Activated T-helper 9 cell treated with anti-CD3 and anti-CD28 coated beads, Interleukin-2, amount 50 U/mL, for 16 hours (primary cell): ENCODE measurements at regions not wholly inside any gene's neighbourhood (a gene's known extent, or its start where the extent isn't known, plus 50 kb on each side); places are given as distances from the start of the nearest gene placed in this dataset.

ENCODE experiments used
- DNase-seq: peaks from one replicate; pipeline ENCODE4 v3.0.0-alpha.2; 2020; ENCODE audit warnings: low read depth

DNA sequence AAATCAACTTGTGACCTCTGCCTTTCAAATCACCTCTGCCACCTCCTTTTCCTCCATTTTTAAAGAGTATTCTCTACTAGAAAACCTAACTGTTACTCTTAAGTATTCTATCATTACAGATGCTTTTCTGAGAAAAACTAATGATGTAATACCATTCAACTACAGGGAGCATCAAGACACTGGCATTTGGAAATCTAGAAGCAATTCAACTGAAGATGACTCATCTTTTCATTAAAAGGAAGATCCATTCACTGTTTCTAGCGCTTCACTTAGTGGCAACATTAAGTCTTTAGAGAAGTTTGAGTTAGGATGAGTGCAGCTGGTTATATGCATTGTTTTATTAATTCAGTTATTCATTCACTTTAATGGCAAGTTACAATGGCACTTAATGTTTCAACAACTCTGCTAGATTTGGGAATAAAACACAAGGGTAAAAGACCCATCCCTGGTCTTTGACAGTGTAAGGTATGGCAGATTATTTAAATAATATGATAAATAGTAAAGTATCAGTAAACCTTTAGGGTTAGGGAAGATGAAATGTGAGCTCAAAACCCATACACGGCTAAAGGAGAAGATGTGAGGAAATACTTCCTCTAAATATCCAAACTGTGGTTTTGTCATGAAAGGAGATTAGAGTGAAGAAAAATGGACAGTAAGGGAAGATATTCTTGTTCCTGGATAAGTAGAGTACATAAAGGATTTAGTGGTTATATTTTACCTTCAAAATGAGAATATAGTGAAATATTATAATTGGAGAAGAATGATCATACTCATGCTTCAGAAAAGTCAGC, 61.7 kb downstream of the KCNJ2 start:
- no peak for DNase-seq

DNA sequence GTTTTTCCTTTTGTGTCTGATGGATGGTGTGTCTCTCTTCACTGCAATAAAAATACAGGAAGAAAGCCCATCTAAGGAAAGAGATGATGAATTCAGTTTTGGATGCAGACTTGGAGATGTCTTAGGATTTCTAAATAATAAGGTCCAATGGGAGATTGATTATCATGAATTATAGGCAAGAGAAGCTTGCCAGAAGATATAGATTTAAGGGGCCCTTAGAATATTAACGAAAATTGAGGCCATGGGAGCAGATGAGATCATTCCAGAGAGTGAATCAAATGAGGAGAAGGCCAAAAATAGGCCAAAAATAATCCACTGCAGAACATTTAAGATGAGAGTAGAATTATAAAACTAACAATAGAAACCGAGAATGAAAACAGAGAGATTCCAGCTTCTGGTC, 63.1 kb downstream of the KCNJ2 start:
- DNase-seq = no peak

DNA sequence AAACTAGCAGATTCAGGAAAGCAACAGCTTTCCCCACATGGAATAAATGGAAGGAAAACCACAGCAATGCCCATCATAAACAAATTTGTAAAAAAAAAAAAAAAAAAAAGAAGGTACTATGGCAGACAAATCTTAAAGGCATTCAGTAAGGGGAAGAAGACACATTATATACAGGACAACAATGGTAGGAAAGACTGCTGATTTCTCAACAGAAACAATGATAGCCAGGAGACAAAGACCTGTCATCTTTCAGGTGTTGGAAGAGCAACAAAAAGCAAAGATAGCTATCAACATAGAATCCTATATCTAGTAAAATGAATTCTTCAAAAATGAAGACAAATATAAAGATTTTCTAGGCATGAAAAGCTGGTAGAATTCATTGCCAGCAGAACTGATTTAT, 65.9 kb downstream of the KCNJ2 start:
- no peak for DNase-seq

DNA sequence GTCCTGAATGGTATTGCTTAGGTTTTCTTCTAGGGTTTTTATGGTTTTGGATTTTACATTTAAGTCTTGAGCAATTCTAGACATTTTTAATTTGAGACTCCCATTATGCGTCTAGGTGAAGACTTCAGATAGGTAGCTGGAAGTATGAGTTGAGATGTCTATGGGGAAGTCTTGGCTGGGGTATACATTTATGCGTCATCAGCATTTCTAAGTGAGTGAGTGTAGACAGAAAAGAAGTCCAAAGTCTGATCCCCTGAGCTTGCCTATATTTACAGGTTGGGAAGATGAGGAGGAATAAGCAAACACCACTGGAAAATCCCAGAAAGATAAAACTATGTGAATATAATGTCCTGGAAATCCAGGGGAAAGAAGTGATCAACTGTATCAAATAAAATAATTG, 68.9 kb downstream of the KCNJ2 start:
- DNase-seq = no peak

DNA sequence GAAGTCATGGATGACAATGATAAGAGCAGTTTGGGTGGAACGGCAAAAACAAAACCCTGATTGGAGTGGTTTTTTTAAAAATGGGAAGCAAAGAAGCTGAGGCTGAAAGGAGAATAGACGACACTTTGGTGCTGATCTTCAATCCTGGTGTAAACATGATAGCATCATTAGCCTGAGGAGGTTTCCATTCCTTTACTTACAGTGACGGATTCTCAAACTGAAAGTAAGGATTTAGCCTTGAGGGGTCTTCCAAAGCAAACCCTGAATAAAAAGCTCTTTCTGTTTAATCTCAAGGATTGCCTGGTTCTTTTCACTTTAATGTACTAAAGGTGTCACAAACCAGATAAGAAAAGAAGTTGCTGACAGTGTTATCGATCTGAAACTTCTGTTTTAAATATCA, 69.3 kb downstream of the KCNJ2 start:
- no peak for DNase-seq

DNA sequence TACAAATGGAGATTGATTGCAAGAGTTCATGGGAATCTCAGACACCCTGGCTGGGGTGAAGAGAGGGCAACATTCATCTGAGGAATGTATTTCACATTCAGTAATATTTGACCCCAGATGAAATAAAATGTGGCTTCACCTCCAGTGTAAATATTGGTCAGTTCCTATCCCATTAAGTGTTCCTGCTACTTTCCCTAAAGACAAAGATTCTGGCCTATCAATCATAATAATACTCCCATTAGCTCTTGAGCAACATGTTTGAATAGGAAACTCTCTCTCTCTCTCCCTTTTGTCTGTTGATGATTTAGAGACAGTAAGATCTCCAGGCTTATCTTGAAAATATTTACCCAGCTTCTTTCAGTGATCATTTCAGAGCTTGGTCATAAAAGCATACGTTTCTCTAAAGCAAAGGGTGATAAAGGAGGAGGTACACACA, 70.1 kb downstream of the KCNJ2 start:
- DNase-seq = no peak

DNA sequence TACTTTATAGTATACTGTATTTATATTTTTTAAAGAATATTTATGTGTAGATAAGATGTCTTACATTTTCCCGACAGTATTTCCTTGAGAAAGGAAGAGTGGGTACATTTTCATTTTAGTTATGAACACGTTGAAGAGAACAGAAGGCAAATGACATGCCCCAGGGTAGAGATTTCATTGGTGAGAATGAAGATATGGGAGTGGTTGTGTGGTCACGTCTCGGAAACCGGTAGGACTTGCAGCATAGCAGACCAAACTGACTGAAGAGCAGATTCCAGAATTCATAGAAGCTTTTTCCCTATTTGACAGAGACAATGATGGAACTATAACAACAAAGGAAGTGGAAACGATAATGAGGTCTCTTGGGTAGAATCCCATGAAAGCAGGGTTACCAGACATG, 71.7 kb downstream of the KCNJ2 start:
- no peak for DNase-seq

DNA sequence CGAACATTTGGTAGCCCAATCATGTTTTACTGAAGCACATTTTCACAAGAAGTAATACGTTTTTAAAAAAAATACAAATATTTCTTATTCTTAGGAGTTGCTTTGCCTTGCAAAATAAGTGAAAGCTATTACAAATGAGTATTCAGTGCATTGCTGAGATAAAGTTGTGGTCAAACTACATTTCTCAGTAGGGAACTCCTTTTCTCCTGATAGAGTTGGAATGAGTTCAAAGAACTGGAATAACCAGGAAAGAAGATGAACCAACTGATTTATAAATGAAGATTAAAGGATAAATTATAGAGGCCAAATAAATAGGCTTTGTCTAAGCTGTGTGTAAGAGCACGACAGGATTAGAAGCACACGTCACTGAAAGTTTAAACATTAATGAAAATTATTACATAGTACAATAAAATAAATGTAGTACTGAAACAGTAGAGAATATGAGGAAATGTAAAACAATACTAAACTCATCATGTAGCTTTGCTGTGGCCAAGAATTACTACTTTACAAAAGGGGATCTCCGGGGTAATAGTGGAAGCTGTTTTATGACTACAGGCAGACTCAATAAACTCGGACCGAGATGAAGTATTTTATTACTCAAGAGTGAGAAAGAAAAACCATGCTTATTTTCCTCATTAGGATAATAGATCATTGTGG, 73.6 kb downstream of the KCNJ2 start:
- DNase-seq = no peak

DNA sequence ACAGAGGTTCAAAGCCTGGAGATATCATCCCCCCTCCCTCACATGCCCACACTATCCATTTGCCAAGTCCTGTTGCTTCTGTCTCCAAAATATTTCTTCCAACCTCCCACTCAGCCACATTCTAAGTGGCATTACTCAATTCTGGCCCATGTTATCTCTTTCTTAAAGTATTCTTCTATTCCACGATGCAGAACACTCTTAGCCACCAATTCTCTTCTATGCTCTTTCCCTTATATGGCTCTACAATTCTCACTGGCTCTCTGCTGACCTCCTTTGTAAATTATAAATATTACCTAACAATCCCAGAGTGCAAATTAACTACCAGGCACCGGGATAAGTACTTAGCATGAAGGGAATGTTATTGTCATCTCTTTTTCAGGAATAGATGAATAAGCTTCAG, 82.4 kb downstream of the KCNJ2 start:
- DNase-seq = no peak

DNA sequence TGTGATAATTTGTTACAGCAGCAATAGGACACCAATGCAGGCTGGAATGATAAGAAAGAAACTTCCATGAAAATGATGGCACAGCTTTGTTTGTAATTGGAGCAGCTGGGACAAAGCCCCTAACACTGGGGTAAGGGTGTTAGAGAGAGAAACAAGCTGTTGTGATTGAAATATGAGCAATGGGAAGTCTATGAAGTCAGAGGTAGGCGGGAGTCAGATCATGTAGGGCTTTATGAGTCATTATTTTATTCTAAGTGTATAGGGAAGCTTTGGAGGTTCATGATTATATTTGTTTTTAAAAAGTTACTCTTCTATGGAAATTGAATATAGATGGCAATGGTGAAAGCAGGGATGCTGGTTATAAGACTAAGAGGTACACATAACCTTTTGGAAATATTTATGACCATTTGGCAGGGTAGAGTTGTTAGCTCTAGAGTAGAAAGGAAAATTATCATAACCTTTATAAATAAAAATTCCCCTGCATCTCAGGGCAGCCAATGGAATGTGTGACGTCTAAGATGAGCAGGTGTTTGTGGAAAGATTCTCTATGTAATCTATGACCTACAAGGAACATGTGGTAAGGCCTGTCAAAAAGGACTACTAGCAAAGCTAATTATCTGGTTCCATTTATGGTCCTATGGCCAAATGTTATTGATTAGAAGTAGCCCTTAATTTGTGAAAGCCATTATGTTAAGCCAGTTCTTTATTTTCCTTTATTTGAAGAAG, 85.6 kb downstream of the KCNJ2 start:
- no peak for DNase-seq

DNA sequence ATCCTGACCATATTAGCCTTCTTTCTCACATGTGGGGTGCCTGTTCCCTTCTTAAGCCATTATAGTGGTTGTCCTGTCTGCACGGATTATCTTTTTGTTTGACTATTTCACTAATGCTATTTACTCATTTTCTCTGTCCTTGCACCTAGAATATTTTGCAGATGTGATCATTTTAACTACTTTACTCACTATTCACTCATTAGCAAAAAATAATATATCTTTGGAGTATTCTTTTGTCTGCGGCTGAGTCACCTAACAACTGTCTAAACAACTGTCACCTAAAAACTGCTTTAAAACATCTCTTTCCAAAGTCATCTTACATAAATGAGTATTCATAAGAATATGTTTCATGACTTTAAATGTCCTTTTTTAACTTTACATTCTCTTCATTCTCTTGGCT, 87.4 kb downstream of the KCNJ2 start:
- DNase-seq = no peak

DNA sequence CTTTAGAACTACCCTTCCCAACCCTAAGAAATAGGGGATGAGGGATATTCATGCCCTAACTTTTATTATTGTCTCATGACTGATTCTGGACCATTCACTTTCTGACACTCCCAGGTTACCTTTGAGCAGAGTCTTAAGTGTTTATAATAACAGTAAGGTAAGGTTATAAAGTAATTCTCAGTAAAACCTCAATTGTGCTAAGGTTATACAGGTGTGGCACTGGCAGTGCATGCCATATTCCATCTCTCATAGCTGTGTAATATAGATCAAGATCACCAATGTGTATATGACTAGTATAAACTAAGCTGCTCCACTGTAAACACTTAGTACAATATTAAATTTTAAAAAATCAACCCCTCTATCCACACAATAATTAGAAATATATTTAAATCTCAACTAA, 89.1 kb downstream of the KCNJ2 start:
- no peak for DNase-seq

DNA sequence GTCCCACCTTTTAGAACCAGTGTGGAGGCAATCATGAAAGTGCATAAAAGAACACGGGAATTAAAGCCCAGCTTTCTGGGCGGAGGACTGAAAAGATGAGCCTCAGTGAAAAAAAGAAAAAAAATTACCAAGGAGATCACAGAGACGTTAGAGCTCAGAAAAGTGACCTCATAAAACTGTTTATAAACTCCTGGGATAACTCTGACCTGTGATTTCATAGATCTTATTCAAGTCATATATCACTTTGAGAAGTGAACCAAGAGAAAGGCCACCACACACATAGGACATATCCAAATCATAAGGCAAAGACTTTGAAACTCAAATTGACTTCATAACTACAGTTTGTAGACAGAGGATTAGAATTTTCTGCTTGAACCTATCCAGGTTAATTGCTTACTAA, 90.1 kb downstream of the KCNJ2 start:
- DNase-seq = no peak

DNA sequence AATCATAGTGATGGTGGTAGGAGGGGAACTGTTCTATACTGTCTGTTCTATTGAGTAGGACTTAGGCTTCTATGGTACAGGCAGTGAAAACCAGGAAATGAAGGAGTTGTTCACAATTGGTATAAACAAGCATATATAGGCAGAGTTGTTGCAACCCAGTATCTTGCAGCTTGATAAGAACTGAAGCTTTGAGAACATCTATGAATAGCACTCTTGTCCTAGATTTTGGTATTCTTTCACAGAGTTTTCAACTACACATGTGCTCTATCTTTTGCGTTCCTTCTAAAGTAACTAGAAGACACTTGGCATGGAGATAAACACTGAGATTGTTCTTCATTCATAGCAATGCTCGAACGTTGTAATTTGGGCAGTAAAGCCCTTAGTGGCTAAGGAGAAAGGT, 91.8 kb downstream of the KCNJ2 start:
- DNase-seq = no peak

DNA sequence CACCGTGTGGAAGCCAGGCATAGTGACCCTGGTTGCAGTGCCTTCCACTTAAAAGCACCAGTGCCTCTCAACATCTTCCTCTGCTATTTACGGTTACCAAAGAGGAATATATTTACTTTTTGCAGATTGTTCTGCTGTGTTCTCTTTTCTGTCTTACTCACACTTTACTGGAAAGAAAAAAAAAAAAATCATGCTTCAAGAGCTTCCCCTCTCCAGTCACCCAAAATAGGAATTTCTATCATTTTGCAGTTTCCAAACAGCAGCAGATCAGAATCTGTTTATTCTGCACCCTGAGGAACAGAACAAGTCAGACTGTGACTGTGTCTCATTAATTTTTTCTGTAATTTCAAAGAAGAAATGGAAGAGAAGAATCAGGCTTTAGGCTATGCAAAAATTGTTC, 96.1 kb downstream of the KCNJ2 start:
- DNase-seq = no peak

DNA sequence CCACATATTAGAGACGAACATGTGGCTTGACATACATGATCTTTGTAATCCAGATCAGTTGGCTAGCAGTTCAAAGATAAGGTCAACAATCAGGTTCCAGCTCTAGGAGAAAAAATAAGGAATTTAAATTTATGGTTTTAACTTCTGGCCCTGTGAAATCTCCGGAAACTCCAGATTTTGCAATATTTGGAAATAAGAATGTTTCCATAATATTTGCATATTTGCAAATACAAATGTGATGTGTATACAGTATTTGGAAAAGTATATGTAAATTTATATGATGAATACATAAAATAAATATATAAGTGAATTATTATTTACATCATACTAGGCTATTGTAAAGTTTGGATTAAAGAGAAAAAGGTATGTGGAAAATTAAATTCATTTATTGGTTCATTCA, 97.1 kb downstream of the KCNJ2 start:
- DNase-seq = no peak

DNA sequence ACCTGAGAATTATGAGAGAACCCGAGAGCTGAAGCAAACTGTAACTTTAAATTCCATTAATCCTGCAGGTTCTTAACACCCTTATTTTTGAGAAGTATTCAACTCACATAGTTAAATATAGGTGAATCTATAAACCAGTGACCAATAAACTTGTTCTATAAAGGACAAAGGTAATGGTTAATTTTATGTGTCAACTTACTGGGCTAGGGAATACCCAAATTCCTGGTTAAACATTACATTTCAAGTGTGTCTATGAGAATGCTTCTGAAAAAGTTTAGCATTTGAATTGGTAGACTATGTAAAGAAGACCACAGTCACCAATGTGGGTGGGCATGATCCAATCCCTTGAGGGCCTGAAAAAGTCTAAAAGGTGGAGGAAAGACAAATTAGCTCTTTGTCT, 99.1 kb downstream of the KCNJ2 start:
- DNase-seq = no peak

DNA sequence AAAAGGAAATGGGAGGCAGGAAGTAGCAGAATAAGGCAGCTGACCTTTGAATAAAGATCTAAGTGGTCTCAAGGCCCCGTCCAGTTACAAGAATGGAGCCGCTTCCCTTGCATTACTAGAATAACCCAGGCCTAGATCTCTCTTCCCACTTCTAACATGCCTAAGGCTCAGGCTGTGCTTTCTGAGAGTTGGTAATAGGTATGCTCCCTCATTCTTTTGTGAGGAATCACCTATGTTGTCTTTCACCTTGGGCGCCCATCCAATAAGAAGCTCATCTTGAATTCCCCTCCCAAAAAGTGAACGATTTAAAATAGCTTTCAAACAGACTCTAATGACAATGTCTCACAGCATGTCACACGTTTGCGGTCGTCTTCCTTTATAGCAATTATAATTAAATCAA, 101.2 kb downstream of the KCNJ2 start:
- DNase-seq = no peak

DNA sequence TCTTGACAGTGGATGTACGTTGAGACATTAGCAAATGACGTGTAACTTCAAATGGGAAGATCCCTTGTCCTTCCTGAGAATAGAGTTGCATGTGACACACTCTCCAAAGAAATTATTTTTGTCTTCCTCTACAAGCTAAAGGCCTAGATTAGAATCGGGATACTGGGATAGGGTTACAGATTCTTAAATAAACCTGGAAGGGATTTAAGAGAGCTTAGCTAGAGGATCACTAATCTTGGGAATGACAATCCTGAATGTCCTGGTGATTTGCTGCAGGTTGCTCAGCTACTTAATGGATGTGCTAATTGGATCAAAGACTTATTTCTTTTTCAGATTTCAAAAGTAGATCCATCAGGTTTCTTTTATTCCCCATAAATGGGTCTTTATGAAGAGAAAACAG, 101.9 kb downstream of the KCNJ2 start:
- no peak for DNase-seq

DNA sequence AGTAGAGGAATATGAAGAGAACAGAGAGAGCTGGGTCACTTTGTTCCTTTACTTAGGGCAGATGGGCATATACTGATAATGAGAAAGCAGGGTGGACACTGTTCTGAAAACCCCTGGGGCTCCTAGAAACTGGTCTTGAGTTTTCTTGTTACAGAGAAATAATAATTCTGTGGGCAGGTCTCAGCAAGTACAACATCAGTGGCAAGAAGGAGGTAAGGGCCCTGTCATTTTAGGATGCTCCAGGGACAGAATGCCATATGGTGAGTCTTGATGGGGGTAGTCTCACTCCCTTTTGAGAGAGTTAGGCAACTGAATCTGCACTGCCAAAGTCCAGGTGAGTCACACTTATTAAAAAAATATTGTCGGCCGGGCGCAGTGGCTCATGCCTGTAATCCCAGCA, 102.3 kb downstream of the KCNJ2 start:
- DNase-seq = no peak

DNA sequence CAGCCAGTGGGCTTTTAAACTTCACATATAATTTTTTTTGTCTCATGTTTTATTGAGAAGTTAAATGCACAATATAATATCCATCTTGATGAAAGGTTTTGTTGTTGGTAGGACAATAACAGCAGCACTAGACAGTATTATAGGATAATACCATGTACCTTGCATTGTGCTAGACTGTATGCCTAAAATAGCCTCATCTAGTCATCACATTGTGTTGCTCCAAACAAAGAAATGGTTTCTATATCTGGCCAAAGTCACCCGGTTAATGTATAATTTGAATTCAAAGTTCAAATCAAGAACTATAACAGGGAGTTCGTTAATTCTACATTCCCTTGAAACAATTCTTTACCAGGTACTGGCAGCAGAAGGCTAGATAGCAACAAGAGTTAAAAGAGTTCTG, 104.9 kb downstream of the KCNJ2 start:
- DNase-seq = no peak

DNA sequence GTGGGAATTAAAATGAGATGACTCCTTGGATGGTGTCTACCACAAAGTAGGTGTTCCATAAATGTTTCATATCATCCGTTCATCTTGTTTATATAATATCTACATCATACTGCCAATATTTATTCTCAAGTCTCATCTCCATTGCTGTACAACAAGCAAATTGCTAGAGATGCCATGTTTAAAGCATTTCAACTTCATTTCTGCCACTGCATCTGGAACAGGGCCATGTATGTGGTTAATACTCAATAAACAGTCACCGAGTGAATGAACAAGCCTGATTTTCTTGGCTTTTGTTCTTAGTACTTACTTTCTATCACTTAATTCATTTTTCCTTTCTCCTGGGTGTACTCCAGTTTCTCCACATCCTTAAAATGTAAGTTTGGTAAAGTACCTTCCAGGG, 107.6 kb downstream of the KCNJ2 start:
- no peak for DNase-seq

DNA sequence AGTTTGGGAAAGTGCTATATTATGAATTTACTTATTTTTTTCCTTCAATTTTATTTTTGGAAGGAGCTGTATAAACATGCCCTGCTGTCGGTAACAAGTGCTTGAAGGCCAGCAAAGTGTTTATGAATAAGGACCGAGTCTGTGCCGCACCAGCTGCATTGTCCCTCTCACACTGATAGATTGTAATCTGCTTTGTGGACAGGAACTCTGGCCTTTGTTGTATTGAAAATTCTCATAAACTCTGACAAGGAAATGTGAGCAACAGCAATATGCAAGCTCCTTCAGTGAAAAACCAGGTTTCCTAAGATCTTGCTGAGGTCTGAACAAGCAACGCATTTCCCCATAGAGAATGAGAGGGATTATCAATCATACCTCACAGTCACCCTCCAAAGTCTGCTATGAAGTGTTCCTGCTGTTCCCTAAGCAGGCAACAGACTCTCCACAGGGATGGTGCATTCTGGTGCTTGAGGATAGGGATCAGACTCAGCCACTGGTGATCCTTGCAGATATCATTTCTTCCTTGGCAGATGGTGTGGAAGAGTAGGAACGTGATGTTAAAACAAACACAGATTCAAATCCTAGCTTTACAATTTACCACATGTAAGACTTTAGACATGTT, 109.6 kb downstream of the KCNJ2 start:
- DNase-seq = no peak
